Fibroblast of pulmonary artery (primary cell): ENCODE measurements at regions not wholly inside any gene's neighbourhood (a gene's known extent, or its start where the extent isn't known, plus 50 kb on each side); places are given as distances from the start of the nearest gene placed in this dataset.

ENCODE experiments used
- DNase-seq: peaks from one replicate; pipeline ENCODE4 v3.0.0-alpha.2; 2010; ENCODE audit warnings: low read depth
- H3K4me3 ChIP-seq: replicated peaks from 2 replicates; pipeline ENCODE4 v1.5.1; 2011; ENCODE audit warnings: low read depth, mild to moderate bottlenecking, control low read depth, low read length, moderate library complexity
- TF ChIP-seq, protein P1 (sequence below): IDR thresholded peaks from 2 replicates; pipeline ENCODE4 v1.5.1; 2011; ENCODE audit warnings: mild to moderate bottlenecking, control low read depth, low read length, inconsistent platforms; ENCODE audit errors: missing control alignments

- H3K4me3 ChIP-seq: no peak overlapping the region
- DNase-seq: no peak
- TF ChIP-seq, protein P1, sequence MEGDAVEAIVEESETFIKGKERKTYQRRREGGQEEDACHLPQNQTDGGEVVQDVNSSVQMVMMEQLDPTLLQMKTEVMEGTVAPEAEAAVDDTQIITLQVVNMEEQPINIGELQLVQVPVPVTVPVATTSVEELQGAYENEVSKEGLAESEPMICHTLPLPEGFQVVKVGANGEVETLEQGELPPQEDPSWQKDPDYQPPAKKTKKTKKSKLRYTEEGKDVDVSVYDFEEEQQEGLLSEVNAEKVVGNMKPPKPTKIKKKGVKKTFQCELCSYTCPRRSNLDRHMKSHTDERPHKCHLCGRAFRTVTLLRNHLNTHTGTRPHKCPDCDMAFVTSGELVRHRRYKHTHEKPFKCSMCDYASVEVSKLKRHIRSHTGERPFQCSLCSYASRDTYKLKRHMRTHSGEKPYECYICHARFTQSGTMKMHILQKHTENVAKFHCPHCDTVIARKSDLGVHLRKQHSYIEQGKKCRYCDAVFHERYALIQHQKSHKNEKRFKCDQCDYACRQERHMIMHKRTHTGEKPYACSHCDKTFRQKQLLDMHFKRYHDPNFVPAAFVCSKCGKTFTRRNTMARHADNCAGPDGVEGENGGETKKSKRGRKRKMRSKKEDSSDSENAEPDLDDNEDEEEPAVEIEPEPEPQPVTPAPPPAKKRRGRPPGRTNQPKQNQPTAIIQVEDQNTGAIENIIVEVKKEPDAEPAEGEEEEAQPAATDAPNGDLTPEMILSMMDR: no peak
Observed at GRCh38 chr9:120184266-120184665, 395.7 kb downstream of the CDK5RAP2 start.

- TF ChIP-seq, protein P1: no peak
- no peak overlapping the region for H3K4me3 ChIP-seq
- DNase-seq: no peak
Observed at GRCh38 chr9:120183615-120184014, 396.4 kb downstream of the CDK5RAP2 start.

- DNase-seq: no peak
- no peak overlapping the region for H3K4me3 ChIP-seq
- TF ChIP-seq, protein P1: no peak
Observed at GRCh38 chr9:120182011-120182410, 398.0 kb downstream of the CDK5RAP2 start.

DNA sequence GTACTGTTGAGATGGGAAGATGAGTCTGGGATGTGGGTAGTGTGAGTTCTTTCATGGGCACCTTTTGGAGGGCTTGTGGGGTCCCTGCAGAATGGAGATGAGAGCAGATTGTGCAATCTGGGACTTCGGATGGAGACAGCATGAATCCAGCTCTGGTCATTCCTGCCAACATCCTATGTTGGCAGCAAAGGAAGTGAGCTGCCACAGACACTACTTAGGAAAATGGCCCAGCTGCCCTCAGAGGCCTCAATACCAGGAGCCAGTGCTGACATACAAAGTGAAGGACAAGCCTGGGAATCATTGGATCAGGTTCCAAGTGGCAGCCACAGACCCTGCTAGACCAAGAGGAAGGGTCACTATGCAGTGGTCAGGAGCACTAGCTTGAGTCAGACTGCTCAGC is 402.8 kb downstream of the CDK5RAP2 start:
- no peak overlapping the region for H3K4me3 ChIP-seq
- TF ChIP-seq, protein P1: no peak
- no peak for DNase-seq

GRCh38 chr9:120175031-120175430 is 404.9 kb downstream of the CDK5RAP2 start:
- TF ChIP-seq, protein P1: no peak
- no peak for DNase-seq
- no peak overlapping the region for H3K4me3 ChIP-seq

DNA sequence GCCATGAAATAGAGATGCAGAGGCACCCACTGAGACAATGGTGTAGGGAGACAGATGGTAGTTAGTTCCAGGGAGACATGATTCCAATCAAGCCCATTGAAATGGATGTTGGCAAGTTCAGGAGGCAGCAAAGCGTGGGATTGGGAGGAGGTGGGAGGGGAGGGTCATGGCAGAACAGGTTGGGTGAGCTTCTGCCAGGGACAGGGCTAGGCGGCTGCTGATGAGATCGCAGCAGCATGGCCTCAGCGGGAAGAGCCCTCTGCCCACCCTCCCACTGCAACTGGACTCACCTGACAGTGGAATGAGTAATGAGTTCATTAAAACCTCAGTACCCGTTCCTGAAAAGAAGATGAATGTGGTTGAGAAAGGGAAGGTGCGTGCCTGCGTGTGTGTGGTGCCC is 418.2 kb downstream of the CDK5RAP2 start:
- TF ChIP-seq, protein P1: no peak
- no peak for DNase-seq
- no peak overlapping the region for H3K4me3 ChIP-seq

GRCh38 chr9:120158221-120158620 is 421.7 kb downstream of the CDK5RAP2 start:
- no peak for DNase-seq
- H3K4me3 ChIP-seq: no peak overlapping the region
- TF ChIP-seq, protein P1: no peak
